GM19397 (cell line): ENCODE measurements at regions not wholly inside any gene's neighbourhood (a gene's known extent, or its start where the extent isn't known, plus 50 kb on each side); places are given as distances from the start of the nearest gene placed in this dataset.
"Not testable (repeated sequence)": the region's sequence is repeated elsewhere in the genome, so short reads cannot be mapped to it uniquely, and the experiment has no call there.

Experiments used
- ATAC-seq: cut with Tn5 transposase; IDR thresholded peaks from one replicate; pipeline ENCODE4 v1.9.1; 2021; ENCODE audit warnings: mild to moderate bottlenecking, moderate library complexity; ENCODE audit not compliant: unreplicated experiment

GRCh38 chr2:52107124-52107523 lies 1075.2 kb upstream of the NRXN1 start:
- ATAC-seq: no peak

- no peak for ATAC-seq
These were observed 1065.1 kb upstream of the NRXN1 start for GRCh38 chr2:52097071-52097470.

- ATAC-seq: no peak
These were observed 1052.8 kb upstream of the NRXN1 start for GRCh38 chr2:52084759-52085158.

GRCh38 chr2:52083214-52083613 lies 1051.3 kb upstream of the NRXN1 start:
- no peak for ATAC-seq

GRCh38 chr2:52082646-52083045 lies 1050.7 kb upstream of the NRXN1 start:
- ATAC-seq: no peak

GRCh38 chr2:52079602-52080001 lies 1047.7 kb upstream of the NRXN1 start:
- ATAC-seq: no peak

GRCh38 chr2:52077159-52077558 lies 1045.2 kb upstream of the NRXN1 start:
- no peak for ATAC-seq

GRCh38 chr2:52074130-52074719 lies 1042.3 kb upstream of the NRXN1 start:
- ATAC-seq: no peak

- ATAC-seq: no peak
These were observed 1041.0 kb upstream of the NRXN1 start for GRCh38 chr2:52072949-52073348.

- no peak for ATAC-seq
These were observed 1038.7 kb upstream of the NRXN1 start for GRCh38 chr2:52070665-52071064.

- ATAC-seq: no peak
These were observed 1032.3 kb upstream of the NRXN1 start for GRCh38 chr2:52064234-52064633.

- no peak for ATAC-seq
These were observed 1022.9 kb upstream of the NRXN1 start for GRCh38 chr2:52054824-52055223.

- no peak for ATAC-seq
These were observed 1004.9 kb upstream of the NRXN1 start for GRCh38 chr2:52036853-52037252.

- ATAC-seq: no peak
These were observed 1004.1 kb upstream of the NRXN1 start for GRCh38 chr2:52036024-52036423.

- ATAC-seq: no peak
These were observed 1003.5 kb upstream of the NRXN1 start for GRCh38 chr2:52035391-52035790.

GRCh38 chr2:52034706-52035105 lies 1002.8 kb upstream of the NRXN1 start:
- ATAC-seq: no peak

- ATAC-seq: no peak
These were observed 990.1 kb upstream of the NRXN1 start for GRCh38 chr2:52022006-52022405.

GRCh38 chr2:52017646-52018235 lies 985.8 kb upstream of the NRXN1 start:
- no peak for ATAC-seq

- ATAC-seq: not testable (repeated sequence)
These were observed 975.0 kb upstream of the NRXN1 start for GRCh38 chr2:52006821-52007366.

- no peak for ATAC-seq
These were observed 968.4 kb upstream of the NRXN1 start for GRCh38 chr2:52000151-52000855.

GRCh38 chr2:51998890-51999289 lies 967.0 kb upstream of the NRXN1 start:
- ATAC-seq: no peak

- ATAC-seq: no peak
These were observed 965.6 kb upstream of the NRXN1 start for GRCh38 chr2:51997571-51997970.
